EH (cell line): ENCODE measurements at regions not wholly inside any gene's neighbourhood (a gene's known extent, or its start where the extent isn't known, plus 50 kb on each side); places are given as distances from the start of the nearest gene placed in this dataset.

Experiments used
- DNase-seq: peaks from one replicate; pipeline ENCODE4 v3.0.0-alpha.2; 2015; ENCODE audit warnings: low read depth

DNA sequence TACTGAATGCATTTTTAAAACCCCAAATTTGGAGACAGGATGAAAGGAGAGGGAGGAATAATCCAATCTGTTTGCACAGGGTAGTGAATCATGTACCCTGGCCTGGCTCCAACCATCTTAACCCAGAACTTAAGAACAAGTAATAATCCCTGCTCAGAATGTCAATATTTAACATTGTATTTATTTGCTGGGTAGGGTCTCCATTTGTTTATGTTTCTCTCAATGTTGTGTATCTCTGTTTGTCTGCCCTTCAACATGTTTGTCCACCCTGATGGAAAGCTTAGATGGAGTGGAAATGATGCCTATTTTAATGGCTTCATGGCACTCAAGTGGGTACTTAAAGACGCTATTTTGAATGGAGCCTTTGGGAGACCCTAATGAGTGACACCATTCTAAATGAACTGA lies 54.4 kb upstream of the CDC42BPA start:
- DNase-seq = peak; percentile 64

DNA sequence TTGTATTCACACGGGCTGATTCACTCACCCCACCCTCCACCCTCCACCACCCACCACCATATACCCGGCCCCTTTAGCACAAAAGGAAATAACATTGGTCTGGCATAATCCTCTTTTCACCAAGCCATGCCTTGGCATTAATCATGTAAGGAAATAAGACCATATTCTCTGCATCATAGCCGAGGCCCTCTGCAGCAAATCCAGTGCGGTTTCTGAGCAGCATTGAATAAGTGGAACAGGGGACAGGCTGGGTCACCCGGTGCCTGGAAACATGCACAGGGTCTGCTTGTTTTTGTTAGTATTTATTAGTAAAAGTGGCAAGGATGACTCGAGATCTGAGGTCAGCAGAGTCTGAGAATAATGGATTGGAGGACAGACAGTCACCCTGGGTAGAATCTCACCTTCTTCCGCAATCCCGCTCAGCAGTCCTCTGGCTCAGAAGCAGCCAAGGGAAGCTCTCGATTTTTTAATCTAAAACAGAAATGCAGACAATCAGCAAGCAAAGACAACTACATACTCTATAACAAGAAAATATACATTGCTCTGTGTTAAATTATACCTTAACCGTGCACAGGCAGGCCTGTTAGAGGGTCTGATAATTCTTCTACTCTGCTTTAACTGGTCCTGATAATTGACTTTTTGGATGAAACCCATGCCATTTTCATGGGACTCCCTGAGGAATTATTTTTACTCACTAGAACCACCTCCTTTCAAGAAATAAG lies 52.4 kb upstream of the CDC42BPA start:
- DNase-seq = peak; percentile 42

DNA sequence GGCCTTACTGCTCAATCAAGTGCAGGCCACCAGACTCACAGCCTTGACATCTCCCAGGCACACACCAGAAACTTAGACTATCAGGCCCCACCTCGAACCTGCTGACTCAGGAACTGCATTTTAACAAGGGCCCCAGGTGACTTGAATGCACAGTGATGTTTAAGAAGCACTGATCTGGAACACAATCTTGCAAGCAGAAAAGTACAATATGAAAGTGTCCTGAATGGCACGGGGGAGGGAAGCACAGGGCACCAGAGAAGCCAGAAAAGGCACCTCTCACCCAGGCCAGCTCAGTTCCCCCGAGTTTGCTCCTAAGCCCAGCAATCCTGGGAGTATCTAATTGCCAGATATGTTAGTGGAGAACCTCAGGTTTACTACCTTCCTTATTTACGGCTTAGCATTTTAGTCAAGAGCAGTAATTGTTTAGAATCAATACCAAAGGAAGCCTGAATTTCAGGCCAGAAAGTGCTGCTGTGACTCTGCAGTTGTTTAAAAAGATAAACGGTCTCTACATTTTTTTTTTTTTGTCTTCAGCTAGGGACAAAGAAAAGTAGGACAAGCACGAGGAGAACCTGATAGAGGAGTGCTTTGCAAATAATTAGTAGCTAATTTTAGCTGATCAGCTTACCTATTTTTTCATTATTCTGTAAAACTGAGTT lies 50.9 kb upstream of the CDC42BPA start:
- no peak for DNase-seq
